ENCODE measurements at regions not wholly inside any gene's neighbourhood (a gene's known extent, or its start where the extent isn't known, plus 50 kb on each side); places are given as distances from the start of the nearest gene placed in this dataset.

- TF ChIP-seq POLR2A (IDR thresholded peaks at IDR 0.05) (no peak), CTCF (IDR thresholded peaks at IDR 0.05) (no peak)
Measured at GRCh38 chr14:89085737-89086382, 261.4 kb downstream of the TTC8 start.

Data from body of pancreas (tissue), 4 donors.